ENCODE measurements at regions not wholly inside any gene's neighbourhood (a gene's known extent, or its start where the extent isn't known, plus 50 kb on each side); places are given as distances from the start of the nearest gene placed in this dataset.
"Not testable (repeated sequence)": the region's sequence is repeated elsewhere in the genome, so short reads cannot be mapped to it uniquely, and the experiment has no call there.

GRCh38 chr15:20622117-20622516 is 80.5 kb upstream of the GOLGA6L6 start:
- not testable (repeated sequence) for DNase-seq

GRCh38 chr15:20614549-20614948 is 72.9 kb upstream of the GOLGA6L6 start:
- DNase-seq: not testable (repeated sequence)

GRCh38 chr15:20612796-20613195 is 71.2 kb upstream of the GOLGA6L6 start:
- not testable (repeated sequence) for DNase-seq

GRCh38 chr15:20612356-20612755 is 70.8 kb upstream of the GOLGA6L6 start:
- not testable (repeated sequence) for DNase-seq

GRCh38 chr15:20611667-20612290 is 70.2 kb upstream of the GOLGA6L6 start:
- DNase-seq: not testable (repeated sequence)

GRCh38 chr15:20608179-20608578 is 66.6 kb upstream of the GOLGA6L6 start:
- DNase-seq: not testable (repeated sequence)

- DNase-seq: not testable (repeated sequence)
Observed at GRCh38 chr15:20597245-20597644, 55.6 kb upstream of the GOLGA6L6 start.

- not testable (repeated sequence) for DNase-seq
Observed at GRCh38 chr15:20594219-20594618, 52.6 kb upstream of the GOLGA6L6 start.

GRCh38 chr15:20591936-20592335 is 50.3 kb upstream of the GOLGA6L6 start:
- DNase-seq: not testable (repeated sequence)
